Prostate gland (tissue), 2 donors: ENCODE measurements at regions not wholly inside any gene's neighbourhood (a gene's known extent, or its start where the extent isn't known, plus 50 kb on each side); places are given as distances from the start of the nearest gene placed in this dataset.

Experiments
- CTCF ChIP-seq, 4 experiments: fragments of 200-600 bp in 2 of 4; fragments of 450-650 bp in 2 of 4; sonication (generic) in 2 of 4; IDR thresholded peaks; 1 replicate in 3 of 4; 2 replicates in 1 of 4; pipeline ENCODE4 v1.5.1; 2016 to 2019; ENCODE audit warnings: antibody characterized with exemption in 4 of 4, mild to moderate bottlenecking in 2 of 4, moderate library complexity in 2 of 4
- POLR2A ChIP-seq: fragments of 450-650 bp; IDR thresholded peaks from one replicate; pipeline ENCODE4 v1.6.1; 2016; ENCODE audit warnings: antibody characterized with exemption, mild to moderate bottlenecking
- POLR2AphosphoS5 ChIP-seq: sonication (generic); formaldehyde crosslinking; IDR thresholded peaks from one replicate; pipeline ENCODE4 v1.6.1; 2017; ENCODE audit warnings: antibody characterized with exemption

GRCh38 chr9:79173932-79174331 lies 397.8 kb upstream of the TLE4 start:
- TF ChIP-seq CTCF (IDR thresholded peaks at IDR 0.05) (no peak), POLR2A (no peak), POLR2AphosphoS5 (no peak)
